ENCODE measurements at regions not wholly inside any gene's neighbourhood (a gene's known extent, or its start where the extent isn't known, plus 50 kb on each side); places are given as distances from the start of the nearest gene placed in this dataset.
"Not testable (repeated sequence)": the region's sequence is repeated elsewhere in the genome, so short reads cannot be mapped to it uniquely, and the experiment has no call there.

DNA sequence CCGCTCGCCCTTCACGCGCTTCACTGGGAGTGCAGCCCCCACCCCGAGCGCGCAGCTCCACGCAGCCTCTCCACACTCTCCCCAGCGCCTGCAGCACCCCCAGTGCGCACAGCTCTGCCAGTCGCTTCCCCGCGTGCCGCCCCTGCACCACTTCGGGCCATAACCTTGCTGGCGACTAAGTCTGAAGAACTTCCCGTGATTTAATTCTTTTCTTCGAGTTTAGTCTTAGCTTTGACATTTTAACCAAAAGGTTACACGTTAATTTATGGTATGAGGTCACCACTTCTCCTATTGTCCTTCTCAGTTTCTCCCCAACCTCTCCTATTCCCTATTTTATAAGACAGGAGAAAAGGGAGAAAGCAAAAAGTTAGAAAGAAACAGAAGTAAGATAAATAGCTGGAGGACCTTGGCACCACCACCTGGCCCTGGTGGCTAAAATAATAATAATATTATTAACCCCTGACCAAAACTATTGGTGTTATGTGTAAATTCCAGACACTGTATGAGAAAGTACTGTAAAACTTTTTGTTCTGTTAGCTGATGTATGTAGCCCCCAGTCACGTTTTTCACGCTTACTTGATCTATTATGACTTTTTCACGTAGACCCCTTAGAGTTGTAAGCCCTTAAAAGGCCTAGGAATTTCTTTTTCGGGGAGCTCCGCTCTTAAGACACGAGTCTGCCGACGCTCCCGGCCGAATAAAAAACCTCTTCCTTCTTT lies 129.2 kb downstream of the KBTBD2 start:
- DNase-seq: not testable (repeated sequence)

DNA sequence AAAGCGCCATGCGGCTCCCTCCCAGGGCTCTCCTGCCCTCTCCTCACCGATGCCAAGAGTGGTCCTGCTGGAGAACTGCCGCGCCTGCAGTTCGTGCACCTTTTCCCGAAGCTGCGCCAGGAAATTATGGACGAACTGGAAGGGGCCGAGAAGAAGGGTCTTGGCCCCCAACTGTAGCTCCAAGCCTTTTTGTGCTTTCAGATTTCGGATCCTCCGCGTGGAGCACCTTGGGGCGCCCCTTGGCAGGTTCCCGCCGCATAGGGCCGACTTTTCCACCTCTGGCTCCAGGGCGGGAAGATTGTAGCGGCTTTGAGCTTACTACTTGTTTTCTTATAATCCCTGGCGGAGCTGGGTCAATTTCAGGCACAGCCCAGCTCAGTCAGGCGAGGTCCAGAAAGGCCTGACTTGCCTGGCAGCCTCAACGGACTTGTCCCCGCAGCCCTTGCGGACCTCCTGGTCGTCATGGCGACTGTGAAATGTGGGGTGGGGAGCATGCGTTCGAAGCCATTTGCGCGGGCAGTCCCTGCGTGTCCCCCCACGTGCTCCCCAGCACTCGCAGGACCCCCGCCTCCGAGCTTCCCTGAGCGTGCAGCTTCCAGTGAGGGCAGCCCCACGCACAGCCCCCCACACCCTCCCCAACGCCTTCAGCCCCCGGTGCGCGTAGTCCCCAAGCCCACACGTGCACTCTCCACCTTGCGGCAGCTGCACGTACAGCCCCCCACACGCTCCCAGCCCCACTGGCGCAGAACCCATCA lies 129.9 kb downstream of the KBTBD2 start:
- DNase-seq: no peak

DNA sequence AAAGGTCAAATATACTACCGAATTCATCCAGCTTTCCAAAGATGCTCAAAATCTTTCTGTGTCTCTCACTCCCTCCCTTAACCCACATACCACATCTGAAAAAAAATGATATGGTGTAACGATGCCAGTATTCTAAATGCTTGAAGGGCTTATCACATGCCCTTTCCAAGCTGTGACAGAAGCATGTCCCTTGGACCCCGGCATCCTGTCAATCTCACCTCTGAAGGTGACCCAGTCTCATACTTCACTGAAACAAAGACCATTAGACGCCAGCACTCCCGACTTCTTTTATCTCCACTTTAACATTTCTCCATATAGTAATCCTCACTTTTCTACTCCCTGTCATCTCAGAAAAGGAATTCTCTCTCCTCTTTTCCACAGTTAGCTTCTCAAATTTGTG lies 130.8 kb downstream of the KBTBD2 start:
- not testable (repeated sequence) for DNase-seq

DNA sequence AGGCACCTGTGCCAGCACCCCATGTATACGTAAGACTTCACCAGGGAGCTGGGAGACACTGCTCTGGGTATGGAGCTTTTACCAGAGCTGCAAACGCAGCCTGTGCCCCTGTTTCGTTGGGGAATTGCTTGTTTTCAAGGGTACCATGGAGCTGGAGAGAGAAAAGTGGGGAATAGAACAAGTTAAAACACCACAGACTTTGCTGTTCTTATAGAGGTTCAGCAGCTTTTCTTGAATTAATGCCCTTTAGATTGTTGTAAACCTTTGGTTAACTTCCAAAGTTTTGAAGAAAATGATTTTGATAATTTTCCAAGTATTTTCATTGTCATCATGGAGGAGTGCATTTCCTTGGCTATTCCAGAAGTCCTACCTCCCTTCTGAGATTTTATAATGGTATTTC lies 131.7 kb downstream of the KBTBD2 start:
- DNase-seq: not testable (repeated sequence)

DNA sequence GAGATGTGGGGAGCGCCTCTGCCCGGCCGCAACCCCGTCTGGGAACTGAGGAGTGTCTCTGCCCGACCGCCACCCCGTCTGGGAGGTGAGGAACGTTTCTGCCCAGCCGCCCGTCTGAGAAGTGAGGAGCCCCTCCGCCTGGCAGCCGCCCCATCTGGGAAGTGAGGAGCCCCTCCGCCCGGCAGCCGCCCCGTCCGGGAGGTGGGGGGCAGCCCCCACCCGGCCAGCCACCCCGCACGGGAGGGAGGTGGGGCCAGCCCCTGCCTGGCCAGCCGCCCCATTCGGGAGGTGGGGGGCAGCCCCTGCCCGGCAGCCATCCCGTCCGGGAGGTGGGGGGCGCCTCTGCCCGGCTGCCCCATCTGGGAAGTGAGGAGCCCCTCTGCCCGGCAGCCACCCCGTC lies 137.7 kb downstream of the KBTBD2 start:
- not testable (repeated sequence) for DNase-seq

DNA sequence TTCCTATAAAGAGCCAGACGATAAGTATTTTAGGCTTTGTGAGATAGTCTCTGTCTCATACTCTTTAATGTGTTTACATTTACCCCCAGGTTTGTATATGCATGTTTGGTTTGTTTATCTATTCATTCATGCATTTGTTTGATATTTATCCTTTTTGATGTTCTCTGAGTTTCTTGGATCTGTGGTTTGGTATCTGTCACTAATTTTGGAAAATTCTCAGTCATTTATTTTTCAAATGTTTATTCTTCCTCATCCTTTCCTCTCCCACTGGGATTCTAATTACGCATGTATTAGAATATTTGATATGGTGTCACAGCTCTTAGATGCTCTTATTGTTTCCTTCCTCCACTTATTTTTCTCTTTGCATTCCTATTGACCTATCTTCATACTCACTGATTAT lies 143.2 kb downstream of the KBTBD2 start:
- DNase-seq: not testable (repeated sequence)

DNA sequence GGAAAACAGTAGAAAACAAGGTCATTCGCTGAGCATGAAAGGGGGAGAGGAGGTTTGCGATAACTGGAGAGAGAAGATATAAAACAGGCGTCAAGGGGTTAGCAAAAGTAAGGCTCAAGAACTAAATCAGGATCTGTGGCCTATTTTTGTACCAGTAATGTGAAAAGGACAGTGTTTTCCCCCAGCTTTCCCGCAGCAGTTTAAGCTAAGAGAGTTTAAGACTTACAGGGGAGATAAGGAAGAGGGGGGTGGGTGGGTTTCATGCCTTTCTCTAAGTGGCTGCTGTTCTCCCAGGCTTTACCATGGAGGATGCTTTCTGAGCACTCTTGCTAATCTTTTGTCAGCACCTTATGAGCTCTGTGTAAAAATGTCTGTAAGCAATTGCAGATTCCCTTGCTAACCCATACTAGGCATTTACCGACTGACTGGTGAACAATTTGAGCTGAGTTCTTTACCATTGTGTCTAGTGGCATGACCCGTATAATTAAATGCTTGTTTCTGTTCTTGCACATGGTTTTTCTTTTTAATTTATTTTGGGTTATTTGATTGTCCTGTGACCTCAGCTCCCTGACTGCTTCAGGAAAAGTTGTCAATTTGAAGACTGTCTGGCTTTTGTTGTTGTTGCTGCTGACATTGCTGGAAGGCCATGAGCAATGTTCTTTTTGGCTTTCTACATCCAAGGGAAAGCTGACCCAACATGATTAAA lies 144.0 kb downstream of the KBTBD2 start:
- not testable (repeated sequence) for DNase-seq

DNA sequence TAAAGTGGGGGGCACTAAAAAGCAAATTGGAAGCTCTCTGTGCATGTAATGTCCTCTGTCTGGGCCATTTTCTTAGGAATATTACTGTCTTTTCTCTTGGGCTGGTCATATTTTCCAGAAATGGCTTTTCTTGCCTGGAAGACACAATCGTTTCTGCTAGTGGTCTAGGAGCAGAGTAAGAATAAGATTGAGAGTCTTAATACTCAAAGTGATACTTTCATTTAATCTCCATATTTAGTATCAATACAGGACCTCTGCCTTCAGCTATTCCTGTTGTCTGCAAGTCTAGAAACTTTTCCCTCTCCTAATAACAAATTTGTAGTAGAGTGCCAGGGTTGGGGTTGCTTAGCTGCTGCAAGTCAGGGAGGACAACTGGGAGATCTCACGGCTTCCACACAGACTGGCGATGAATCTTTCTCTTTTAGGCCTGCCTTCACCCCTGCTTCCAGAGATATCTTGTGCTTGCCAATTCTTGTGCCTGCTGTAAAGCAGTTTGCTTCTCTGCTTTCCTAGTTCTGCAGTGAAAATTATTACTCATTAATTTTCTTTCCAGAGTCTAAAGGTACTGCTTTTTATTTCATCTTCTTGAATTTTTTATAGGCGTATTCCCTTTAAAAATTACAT lies 149.6 kb downstream of the KBTBD2 start:
- not testable (repeated sequence) for DNase-seq

DNA sequence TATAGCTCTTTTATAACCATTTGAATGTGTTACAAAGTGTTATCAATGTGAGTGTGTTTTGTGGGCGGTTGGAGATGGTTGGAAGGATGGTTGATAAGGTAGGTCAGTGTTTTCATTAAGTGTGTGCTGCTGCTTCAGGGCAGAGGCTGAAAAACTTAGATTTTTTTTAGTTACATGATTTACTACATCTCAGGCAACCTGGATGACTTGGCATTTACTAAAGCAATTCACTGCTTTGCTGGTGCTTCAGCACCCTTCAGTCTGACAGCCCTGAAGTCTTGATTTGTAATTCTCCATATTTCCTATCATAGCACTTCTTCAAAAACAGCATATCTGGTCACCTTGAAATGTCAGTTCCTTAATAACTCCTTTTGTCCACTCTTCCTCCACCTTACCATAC lies 151.8 kb downstream of the KBTBD2 start:
- DNase-seq: not testable (repeated sequence)

DNA sequence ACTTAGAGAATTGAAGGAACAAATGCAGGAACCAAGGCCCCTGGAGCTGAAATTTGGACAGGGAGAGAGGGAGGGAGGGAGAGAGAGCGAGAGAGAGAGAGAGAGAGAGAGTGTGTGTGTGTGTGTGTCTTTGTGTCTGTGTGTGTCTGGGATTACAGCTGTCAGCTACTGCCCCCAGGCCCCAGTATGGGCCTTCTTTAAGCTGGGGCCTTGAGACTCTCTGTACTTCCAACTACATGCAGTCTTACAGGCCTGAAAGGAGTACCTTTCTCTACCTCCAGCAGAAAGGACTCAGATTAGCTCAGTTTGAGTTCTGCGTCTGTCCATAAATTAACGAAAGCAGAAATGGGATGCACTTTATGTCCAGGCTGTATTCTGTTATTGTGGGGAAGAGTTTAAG lies 153.2 kb downstream of the KBTBD2 start:
- DNase-seq: not testable (repeated sequence)

DNA sequence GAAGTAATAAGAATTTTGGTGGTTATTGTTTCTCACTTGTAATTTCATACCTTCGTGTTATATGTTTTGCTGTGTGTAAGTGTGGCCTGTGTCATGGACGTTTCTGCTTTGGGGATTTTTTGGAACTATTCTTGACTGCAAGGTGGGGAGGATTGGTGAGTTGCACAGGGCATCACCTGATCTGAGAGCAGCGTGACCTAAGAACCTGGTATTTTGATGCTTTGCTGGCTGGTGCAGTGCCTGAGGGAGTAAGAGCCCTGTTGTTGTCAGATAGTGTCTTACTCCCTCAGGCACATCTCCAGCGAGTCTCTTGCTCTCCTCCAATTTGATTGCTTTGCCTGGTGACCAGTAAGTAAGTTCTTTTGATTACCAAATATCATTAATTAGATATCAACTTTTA lies 158.8 kb downstream of the KBTBD2 start:
- DNase-seq: not testable (repeated sequence)

DNA sequence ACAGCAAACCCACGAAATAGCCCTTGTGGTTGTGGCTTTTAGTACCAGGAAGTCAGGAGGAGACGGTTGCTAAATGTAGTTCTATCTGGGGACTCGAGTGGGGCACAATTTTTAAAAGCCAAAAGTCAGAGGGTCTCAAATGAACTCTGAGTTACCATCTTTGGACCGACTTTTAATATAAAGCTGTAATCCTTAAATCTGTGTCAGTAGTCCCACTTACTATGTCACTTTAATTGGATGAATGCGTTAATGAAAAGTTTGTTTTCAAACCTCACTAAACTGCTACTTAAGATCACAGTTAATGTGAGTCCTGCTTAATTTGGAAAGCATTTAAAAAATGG lies 162.3 kb downstream of the KBTBD2 start:
- DNase-seq: not testable (repeated sequence)

DNA sequence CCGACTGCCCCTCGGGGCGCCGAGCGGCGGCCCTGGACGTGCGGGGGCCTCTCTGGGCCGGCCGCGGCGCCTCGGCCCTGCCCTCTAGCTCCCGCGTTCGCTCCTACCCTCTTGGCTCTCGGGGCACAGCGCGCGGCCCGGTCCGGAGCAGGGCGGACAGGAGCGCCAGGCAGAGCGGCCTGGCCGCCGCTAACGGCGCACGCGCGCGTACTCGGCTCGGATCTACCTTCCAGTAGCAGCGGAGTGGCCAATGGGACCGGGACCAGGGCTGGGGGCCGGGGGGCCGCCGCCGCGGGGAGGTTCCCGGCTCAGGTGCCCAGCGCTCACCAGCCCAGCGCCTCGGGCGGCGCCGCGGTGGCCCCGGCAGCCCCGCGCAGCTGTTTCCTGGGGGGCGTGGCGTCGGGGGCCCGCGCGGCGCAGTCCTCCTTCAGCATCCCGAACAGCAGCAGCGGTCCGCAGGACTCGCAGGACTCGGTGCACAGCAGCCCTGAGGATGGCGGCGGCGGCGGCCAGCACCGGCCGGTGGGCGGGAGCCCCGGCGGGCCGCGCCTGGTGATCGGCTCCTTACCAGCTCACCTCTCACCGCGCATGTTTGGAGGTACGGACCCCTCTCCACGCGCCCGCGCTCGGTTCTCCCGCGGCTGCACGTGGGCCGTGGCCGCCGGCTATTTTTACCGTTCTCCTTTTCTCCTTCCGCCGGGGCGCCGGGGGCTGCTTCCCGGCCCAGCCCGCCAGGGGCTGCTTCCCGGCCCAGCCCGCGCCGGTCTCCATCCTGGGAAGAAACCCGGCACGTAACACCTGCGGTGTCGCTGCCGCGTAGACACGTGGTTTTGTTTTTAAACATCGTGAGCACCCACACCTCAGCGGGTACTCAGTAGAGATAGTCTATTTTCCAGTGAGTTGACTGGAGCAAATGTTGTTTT lies 162.9 kb downstream of the KBTBD2 start:
- DNase-seq: peak; percentile 5 to 6

DNA sequence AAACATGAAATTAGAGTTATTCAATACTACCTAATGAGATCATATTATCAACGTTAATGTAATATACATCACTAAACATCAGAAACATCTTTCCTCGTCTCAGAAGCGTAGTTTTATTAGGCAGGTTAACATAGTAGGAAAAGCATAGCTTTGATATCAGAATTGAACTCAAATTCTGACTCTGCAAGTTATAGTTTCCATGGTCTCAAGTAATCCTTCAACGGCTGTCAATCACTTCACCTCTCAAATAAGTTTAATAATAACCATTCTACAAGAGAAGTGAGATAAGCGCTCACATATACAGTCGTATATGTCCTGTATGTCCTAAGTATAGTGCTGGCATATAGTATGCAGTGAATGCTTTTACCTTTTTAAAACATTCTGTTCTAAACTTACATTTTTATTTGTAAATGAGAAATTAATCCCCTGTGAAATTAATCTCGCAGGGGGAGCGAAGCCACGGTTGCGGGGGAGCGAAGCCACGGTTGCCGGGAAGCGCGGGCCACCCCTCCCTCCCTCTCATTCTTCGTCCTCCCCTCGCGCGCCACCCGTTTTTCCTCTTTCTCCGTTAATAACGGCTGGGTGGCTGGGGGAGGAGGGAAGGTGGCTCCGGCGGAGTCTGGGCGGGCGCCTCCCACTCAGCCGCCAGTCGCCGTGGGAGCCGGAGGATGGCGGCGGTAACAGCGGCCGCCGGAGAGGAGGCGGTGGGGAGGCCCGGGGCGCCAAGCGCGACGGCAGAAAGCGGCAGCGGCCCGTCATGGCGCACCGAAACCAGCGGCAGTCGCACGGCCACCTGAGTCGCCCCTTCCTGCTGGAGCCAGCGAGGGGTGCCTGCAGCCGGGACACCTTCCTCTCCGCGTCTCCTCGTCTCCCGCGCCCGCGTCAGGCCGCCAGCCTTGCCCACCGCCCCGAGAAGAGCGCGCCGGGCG lies 163.8 kb downstream of the KBTBD2 start:
- peak in 1 of 2 experiments; percentile 3 for DNase-seq

DNA sequence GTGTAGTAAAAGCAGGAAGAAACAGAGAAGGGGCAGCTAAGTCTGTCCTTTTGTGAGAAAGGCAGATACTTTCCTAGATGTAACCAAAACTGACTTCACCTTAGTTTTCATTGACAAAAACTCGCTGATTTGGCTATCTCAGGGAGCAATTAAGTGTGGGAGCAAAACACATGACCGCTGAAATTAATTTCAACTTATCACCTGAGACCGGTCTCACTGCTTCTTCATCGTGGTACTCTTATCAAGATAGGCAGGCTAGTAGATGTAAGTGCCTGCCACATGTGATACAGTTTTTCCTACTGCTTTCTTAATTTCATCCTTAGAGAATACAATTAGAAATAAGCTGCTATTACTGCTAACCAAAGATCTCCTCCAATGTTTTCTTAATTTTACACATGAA lies 168.7 kb downstream of the KBTBD2 start:
- DNase-seq: not testable (repeated sequence)

DNA sequence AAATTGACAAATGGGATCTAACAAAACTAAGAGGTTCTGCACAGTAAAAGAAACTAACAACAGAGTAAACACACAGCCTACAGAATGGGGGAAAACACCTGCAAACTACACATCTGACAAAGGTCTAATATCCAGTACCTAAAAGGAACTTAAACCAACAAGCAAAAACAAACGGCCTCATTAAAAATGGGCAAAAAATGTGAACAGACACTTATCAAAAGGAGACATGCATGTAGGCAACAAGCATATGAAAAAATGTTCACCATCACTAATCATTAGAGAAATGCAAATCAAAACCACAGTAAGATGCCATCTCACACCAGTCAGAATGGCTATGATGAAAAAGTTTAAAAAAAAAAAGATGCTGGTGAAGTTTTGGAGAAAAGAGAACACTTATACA lies 197.4 kb downstream of the KBTBD2 start:
- no peak for DNase-seq

DNA sequence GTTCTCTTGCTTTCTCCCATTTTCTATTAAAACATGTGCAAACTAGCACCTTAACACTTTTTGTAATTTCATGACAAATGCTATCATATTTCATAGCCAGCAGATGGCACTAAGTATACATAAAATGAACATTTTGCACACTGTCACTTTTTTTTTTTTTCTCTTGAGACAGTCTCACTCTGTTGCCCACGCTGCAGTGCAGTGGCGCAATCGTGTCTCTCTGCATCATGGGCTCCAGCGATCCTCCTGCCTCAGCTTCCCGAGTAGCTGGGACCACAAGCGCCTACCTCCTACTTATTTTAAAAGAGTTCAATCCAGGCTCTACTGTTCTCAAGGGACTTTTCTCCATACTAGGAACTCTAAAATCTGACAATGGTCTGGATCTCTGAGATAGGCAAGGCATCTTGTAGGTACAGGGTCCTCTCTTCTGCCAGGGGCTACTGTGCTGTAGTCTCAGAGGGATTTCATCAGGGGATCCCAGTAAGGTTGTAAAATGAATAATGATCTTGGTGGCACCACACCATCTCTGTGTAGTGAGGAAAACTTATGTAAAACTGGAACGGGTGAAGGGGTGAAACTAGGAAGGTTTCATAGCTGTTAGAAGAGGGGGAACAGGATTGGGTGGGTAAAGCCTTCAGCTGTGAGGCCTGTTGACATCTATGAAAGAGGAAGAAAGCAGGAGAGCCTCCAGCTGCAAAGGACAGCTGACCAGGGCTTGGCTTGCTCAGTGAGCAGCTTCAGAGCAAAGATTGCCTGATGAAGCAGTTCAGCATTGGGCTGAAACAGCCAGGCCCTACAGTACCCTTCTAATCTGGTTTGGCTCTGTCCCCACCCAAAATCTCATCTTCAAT lies 196.9 kb downstream of the AVL9 start:
- peak in 1 of 2 experiments; percentile 0 for DNase-seq

DNA sequence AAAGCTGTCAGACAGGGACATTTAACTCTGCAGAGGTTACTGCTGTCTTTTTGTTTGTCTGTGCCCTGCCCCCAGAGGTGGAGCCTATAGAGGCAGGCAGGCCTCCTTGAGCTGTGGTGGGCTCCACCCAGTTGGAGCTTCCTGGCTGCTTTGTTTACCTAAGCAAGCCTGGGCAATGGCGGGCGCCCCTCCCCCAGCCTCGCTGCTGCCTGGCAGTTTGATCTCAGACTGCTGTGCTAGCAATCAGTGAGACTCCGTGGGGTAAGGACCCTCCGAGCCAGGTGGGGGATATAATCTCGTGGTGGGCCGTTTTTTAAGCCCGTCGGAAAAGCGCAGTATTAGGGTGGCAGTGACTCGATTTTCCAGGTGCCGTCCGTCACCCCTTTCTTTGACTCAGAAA lies 192.8 kb downstream of the AVL9 start:
- not testable (repeated sequence) for DNase-seq

DNA sequence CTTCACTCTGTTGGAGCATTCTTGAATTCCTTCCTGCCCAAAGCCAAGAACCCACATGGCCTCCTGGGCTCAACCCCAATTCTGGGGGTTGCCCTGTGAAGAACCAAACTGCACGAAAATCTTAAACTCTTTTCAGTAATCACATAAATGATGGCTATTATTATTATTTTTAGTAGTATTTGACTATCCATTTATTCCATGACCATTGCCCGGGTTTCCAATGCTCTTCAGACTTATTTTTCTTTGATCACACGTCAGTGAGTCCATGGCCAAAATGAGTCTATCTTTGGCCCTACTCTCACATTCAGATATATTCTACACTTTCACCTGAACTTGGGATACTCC lies 185.9 kb downstream of the AVL9 start:
- DNase-seq: no peak
